ENCODE measurements at regions not wholly inside any gene's neighbourhood (a gene's known extent, or its start where the extent isn't known, plus 50 kb on each side); places are given as distances from the start of the nearest gene placed in this dataset.

DNA sequence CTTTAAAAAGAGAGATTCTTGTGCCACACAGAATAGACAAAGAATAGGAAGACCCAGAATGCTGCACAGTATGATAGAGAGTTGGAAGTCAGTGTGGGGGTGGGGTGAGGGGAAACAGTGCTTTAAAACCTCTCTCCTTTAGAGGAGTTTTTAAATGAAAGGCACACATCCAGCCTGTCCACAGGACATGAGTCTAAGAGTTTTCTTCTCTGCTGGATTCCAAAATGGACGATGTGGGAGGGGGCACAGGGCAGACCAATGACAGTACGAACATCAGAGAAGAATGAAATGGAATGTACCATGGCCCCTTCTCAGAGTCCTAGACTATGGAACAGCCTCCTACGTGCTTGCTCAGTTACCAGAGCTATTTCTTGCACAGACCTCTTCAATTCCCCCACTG, 458.2 kb upstream of the DAB1 start:
- no peak for DNase-seq
- no peak overlapping the region for H3K27ac ChIP-seq

DNA sequence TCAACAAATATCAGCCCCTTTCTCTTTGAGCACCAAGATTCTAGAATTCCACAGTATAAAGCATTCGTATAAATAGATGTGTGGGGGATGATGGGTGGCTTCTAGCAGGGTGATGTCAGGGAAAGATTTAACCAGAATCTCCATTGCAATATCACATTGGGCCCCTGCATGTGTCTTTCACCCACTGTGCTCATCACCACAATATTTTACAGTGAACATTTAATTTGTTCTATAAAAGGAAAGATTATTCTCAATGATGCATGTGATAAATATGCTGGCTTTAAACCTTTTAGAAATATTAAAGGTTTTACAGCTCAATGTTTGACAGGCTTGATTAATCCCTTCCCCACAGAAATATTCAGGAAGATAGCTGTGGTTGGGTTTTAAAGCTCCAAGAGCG, 457.8 kb upstream of the DAB1 start:
- Histone ChIP-seq H3K27ac (no peak overlapping the region), H3K36me3 (no peaks in the 10 kb centered on the region), H3K27me3 (no peaks in the 10 kb centered on the region), H3K9me3 (replicated peaks) (no peaks in the 10 kb centered on the region), H3K4me3 (no peak overlapping the region), H3K4me1 (no peaks in the 10 kb centered on the region)
- DNase-seq = no peak

More for the DNA sequence above, 458.2 kb upstream of the DAB1 start:
- no peaks in the 10 kb centered on the region for H3K4me1 ChIP-seq
- H3K36me3 ChIP-seq = no peaks in the 10 kb centered on the region
- H3K27me3 ChIP-seq = no peaks in the 10 kb centered on the region
- no peak overlapping the region for H3K4me3 ChIP-seq
- H3K9me3 ChIP-seq (replicated peaks) = no peaks in the 10 kb centered on the region

DNA sequence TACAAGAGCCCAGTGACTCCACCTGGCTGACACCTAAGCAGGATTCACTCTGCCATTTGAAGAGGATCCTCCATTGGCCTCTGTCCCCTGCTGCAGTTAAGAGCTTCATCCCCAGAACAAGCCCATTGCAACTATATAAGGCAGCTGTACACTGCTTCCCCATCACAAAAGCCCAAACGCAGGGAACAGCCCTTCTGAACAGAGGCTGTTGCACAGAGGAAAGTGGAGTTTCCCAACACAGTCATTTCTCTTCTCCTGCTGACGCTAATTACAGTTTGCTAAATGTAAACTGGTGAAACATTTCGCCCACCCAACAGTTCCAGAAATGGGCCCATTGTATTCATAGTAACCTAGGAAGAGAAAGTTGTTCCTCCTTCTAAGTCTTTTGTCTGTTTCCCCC, 455.8 kb upstream of the DAB1 start:
- H3K4me1 ChIP-seq = no peaks in the 10 kb centered on the region
- no peak overlapping the region for H3K4me3 ChIP-seq
- H3K27me3 ChIP-seq = no peaks in the 10 kb centered on the region
- no peak for DNase-seq
- no peak overlapping the region for H3K27ac ChIP-seq
- no peaks in the 10 kb centered on the region for H3K9me3 ChIP-seq (replicated peaks)
- no peaks in the 10 kb centered on the region for H3K36me3 ChIP-seq

DNA sequence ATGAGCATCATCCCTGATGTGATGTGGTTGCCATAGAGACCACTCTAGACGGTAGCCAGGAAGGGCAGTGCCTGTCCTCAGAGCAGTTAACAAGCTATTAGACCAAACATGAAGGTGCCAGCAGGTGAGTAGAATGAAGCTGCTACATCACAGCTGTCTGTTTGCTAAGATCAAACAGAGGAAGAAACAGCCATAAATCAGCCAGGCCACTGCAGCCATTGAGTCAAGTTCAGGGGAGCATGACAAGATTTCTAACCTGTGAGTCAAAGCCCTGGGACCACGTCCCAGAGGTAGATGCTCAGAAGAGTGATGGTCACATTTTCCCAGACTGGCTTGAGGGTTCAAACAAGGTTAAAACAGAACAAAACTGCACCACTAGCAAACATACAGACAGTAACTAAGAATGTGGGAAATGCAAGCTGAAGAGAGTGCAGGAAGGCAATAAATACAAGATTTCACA, 450.6 kb upstream of the DAB1 start:
- H3K4me1 ChIP-seq = no peaks in the 10 kb centered on the region
- no peak for DNase-seq
- no peaks in the 10 kb centered on the region for H3K36me3 ChIP-seq
- no peaks in the 10 kb centered on the region for H3K9me3 ChIP-seq (replicated peaks)
- 0 out of 2 replicates have a peak, but pooled peaks cover 3% of the 10 kb centered on the region for H3K27me3 ChIP-seq
- H3K27ac ChIP-seq = no peak overlapping the region
- no peak overlapping the region for H3K4me3 ChIP-seq

DNA sequence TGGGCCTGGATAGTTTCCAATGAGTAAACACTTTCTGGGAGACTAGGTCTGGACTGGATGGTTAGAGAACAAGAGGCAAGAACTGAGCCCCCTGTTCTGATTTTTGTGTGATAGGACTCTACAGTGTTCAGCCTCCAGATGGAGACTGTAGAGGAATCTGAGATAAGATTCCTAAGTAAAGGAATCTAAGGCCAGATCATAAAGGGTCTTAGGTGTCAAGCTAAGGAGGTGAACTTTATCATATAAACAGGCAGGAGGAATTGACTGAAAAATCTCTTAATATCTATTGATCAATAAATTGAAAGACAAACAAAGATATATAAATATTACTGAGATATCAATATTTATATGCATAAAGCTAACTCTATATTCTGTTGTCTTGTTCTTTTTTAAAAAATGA, 449.1 kb upstream of the DAB1 start:
- Histone ChIP-seq H3K27ac (no peak overlapping the region), H3K27me3 (0 out of 2 replicates have a peak, but pooled peaks cover 3% of the 10 kb centered on the region)
- DNase-seq = no peak

DNA sequence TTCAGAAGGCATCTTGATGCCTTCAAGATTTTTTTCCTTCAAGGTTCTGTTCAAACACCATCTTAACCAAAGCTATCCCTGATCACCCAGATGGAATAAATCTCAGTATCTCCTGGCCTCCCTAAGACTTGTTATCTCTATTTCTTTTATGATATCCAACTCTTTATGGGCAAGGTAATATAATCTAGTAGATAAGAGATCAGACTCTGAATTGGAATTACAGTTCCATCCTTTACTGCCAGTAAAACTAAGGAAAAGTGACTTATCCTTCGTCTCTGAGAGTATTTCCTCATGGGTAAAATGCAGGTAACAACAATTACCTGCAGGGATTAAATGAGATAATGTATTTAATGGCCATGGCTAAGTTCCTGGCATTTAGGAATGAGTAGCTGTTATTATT, 445.0 kb upstream of the DAB1 start:
- 0 out of 2 replicates have a peak, but pooled peaks cover 2% of the 10 kb centered on the region for H3K27me3 ChIP-seq
- no peak overlapping the region for H3K4me3 ChIP-seq
- H3K27ac ChIP-seq = no peak overlapping the region
- no peaks in the 10 kb centered on the region for H3K9me3 ChIP-seq (replicated peaks)
- no peak for DNase-seq
- H3K4me1 ChIP-seq = no peaks in the 10 kb centered on the region
- no peaks in the 10 kb centered on the region for H3K36me3 ChIP-seq

More for the DNA sequence above, 449.1 kb upstream of the DAB1 start:
- H3K9me3 ChIP-seq (replicated peaks) = no peaks in the 10 kb centered on the region
- H3K36me3 ChIP-seq = no peaks in the 10 kb centered on the region
- H3K4me3 ChIP-seq = no peak overlapping the region
- H3K4me1 ChIP-seq = no peaks in the 10 kb centered on the region

DNA sequence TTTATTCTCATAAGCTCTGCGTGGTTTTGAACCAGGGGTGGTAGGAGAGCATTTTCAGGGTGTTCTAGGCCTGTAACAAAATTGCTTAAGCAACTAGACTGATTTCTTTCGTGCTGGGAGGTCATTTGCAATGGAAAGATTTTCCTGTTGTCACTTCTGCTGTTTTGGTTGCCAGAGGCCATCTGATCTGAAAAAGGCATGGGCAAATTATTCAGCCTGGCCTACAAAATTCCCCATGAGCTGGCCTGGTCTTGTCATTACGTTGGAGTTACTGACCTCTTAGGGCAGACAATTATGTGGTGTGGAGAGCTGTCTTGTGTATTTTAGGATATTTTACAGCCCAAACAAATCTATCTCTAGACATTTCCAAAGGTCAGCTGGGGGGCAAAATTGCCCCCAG, 444.4 kb upstream of the DAB1 start:
- no peak overlapping the region for H3K4me3 ChIP-seq
- no peak for DNase-seq
- H3K9me3 ChIP-seq (replicated peaks) = no peaks in the 10 kb centered on the region
- no peak overlapping the region for H3K27ac ChIP-seq
- no peaks in the 10 kb centered on the region for H3K4me1 ChIP-seq
- H3K27me3 ChIP-seq = no peaks in the 10 kb centered on the region
- no peaks in the 10 kb centered on the region for H3K36me3 ChIP-seq

DNA sequence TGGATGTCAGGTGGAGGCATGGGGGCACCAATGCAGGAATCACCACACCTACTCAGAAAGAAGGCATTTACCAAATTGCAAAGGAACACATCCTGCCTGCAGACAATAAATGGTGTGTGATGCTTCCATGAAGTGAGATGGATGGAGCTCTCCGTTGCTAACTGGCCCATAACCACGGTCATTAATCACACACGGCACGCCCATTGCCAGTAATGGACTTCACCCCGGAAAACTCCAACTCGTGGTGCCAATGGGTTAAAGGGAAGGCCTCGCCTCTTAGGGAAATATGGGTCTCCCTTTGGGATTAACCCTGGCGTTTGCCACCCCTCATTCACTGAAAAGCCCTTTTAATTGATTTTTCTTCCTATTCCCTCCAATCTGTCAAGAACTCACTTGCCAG, 443.1 kb upstream of the DAB1 start:
- Histone ChIP-seq H3K4me3 (no peak overlapping the region), H3K27ac (no peak overlapping the region), H3K36me3 (no peaks in the 10 kb centered on the region), H3K4me1 (no peaks in the 10 kb centered on the region), H3K9me3 (replicated peaks) (no peaks in the 10 kb centered on the region), H3K27me3 (no peaks in the 10 kb centered on the region)
- DNase-seq = no peak

DNA sequence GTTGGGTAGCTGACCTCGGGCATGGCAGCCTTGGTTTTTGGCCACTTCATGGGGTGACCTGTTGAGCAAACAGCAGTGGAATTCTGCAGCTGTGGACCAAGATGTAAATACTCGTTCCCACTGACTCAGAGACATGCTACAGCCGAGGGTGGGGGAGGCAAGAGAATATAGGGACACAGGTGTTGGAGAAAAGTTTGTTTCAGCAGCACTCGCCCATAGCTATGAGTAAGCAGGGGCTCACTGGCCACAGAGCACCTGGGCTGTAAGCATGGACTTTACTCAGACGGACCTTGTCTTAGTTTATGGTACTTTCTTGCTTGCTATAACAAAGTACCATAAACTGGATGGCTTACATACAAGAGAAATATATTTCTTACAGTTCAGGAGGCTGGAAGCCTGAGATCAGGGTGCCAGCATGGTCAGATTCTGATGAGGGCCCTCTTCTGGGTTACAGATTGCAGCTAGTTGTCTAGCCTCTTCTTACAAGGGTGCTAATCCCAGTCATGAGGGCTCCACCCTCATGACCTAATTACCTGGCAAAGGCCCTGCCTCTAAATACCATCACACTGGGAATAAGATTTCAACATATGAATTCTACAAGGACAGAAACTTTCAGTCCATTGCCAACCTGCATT, 437.2 kb upstream of the DAB1 start:
- Histone ChIP-seq H3K4me3 (no peak overlapping the region), H3K9me3 (replicated peaks) (no peaks in the 10 kb centered on the region), H3K27ac (no peak overlapping the region), H3K4me1 (no peaks in the 10 kb centered on the region), H3K27me3 (no peaks in the 10 kb centered on the region), H3K36me3 (no peaks in the 10 kb centered on the region)
- DNase-seq = no peak

DNA sequence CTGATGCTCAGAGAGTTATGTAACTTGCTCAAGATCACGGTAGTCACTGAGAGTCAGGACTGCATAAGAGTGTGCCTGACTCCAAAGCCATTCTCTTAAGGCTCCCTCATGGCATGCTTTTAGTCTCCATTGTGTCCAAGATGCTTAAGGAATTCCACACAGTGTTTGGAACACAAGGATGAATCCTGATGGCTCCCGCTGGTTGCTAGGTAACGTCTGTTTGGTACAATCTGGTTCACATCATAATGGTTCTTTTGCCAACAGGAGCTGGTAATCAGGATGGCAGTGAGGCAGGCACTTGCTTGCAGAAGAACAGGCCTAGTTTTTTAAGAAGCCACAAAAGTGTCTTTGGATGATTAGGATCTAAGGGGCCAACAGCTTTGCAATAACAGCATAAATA, 436.5 kb upstream of the DAB1 start:
- H3K36me3 ChIP-seq = no peaks in the 10 kb centered on the region
- H3K4me3 ChIP-seq = no peak overlapping the region
- DNase-seq = no peak
- no peaks in the 10 kb centered on the region for H3K27me3 ChIP-seq
- H3K4me1 ChIP-seq = no peaks in the 10 kb centered on the region
- no peak overlapping the region for H3K27ac ChIP-seq
- no peaks in the 10 kb centered on the region for H3K9me3 ChIP-seq (replicated peaks)

DNA sequence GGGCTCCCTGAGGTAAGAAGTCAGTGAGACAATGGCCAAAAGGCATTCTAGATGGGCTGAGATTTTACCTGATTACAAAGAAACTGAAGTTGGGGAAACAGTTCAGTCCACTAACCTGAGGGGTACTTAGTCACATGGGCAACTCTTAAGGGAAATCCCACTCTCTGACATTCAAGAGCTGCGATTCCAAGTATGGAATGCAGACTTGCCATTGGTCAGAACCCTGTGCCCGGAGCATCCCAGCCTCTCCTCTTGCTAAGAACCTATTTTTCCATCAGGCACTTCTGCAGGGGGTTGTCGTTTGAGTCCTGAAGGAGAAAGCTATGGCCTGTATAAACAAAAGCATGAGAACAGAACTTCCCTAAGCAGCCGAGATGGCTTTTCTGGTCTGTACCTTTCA, 434.9 kb upstream of the DAB1 start:
- Histone ChIP-seq H3K27me3 (no peaks in the 10 kb centered on the region), H3K4me1 (no peaks in the 10 kb centered on the region), H3K36me3 (no peaks in the 10 kb centered on the region), H3K27ac (no peak overlapping the region), H3K4me3 (no peak overlapping the region), H3K9me3 (replicated peaks) (no peaks in the 10 kb centered on the region)
- no peak for DNase-seq

DNA sequence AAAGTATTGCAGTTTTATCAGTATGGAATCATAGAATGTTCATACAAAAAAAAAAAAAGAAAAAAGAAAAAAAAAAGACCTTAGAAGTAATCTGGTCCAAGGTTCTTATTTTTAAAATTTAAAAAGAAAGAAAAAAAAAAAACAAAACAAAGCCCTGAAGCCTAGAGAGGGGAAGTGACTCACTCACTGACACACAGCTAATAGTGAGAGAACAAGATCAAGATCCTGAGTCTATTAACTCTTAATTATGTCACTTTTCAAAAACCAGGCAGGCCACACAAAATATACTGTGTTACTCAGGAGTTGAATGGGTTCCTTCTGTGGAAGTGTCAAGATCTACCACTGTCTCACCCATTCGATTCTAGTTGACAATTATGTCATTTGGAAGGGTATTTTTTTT, 433.9 kb upstream of the DAB1 start:
- no peaks in the 10 kb centered on the region for H3K9me3 ChIP-seq (replicated peaks)
- no peaks in the 10 kb centered on the region for H3K4me1 ChIP-seq
- no peak overlapping the region for H3K4me3 ChIP-seq
- H3K36me3 ChIP-seq = no peaks in the 10 kb centered on the region
- DNase-seq = no peak
- H3K27ac ChIP-seq = no peak overlapping the region
- H3K27me3 ChIP-seq = no peaks in the 10 kb centered on the region

DNA sequence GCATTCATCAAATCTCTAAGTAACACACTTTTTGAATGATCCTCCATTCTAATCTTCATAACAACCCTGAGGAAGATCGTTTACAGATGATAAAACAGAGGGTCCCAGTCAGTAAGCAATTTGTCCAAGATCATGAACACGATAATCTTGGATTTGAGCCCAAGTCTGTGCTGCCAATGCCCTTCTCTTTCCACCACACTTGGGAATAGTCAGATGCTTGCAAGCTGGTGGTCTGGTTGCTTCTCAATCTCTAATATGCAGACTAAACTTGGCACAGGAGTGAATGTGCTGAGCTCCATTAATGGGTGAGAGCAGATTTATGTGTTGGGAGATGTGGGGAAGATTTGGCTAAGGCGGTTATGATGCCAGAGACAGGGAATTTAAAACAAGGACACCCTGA, 430.6 kb upstream of the DAB1 start:
- no peak for DNase-seq
- H3K27ac ChIP-seq = no peak overlapping the region
- H3K4me3 ChIP-seq = no peak overlapping the region
- no peaks in the 10 kb centered on the region for H3K27me3 ChIP-seq
- H3K4me1 ChIP-seq = no peaks in the 10 kb centered on the region
- H3K36me3 ChIP-seq = no peaks in the 10 kb centered on the region
- no peaks in the 10 kb centered on the region for H3K9me3 ChIP-seq (replicated peaks)

DNA sequence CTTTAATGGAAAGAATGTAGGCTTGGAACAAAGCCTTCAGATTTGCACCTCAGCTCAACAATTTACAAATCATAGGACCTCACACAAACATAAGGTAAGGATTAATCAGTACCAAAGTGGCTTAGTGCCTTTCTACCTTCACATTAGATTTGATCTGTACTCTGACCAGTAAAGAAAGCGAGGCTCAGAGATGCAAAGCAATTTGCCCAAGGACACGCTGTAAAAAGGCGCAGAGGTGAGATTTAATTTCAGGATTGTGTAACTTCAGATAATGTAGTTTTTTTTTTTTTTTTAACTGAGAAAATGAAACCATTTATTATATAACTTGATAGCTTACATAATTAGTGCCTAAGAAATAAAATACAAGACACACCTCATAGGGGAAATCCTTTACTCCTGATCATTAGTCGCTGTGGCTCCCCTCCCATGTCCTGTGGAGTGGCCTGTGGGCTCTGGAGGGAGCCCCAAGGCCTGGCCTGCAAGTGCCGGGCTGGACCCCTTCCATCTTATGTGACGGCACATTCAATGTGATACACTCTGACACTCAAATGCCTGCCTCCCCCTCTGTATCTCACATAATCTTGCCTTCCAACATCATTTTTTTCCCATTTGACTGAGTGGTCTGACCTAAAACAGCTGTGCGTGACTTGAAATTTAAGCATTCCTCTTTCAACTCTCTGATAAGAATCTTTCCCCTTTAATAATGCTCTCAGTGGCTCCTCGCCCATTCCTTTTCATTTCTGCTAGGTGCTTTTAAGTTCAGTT, 426.5 kb upstream of the DAB1 start:
- no peaks in the 10 kb centered on the region for H3K27me3 ChIP-seq
- DNase-seq = peak in 1 of 2 experiments; percentile 6
- no peak overlapping the region for H3K4me3 ChIP-seq
- no peak overlapping the region for H3K27ac ChIP-seq
- H3K36me3 ChIP-seq = no peaks in the 10 kb centered on the region
- no peaks in the 10 kb centered on the region for H3K4me1 ChIP-seq
- no peaks in the 10 kb centered on the region for H3K9me3 ChIP-seq (replicated peaks)

DNA sequence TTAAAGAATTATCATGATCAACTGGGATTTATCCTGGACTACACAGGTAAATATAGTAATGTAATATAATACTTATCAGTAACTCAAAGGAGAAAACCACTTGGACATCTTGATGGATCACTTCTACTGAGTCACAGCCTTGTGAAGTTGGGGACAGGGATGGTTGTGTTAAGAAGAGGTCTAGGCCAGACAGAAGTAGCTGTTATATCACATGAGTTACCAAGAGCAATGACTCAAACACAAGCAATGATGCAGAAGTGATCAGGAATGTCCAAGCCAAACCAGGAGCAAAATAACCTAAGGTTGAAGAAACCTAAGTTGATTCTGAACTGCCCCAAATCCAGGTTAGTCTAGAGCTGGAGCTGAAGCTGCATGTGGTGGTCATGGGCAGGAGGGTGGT, 424.5 kb upstream of the DAB1 start:
- no peaks in the 10 kb centered on the region for H3K4me1 ChIP-seq
- H3K9me3 ChIP-seq (replicated peaks) = no peaks in the 10 kb centered on the region
- no peaks in the 10 kb centered on the region for H3K27me3 ChIP-seq
- no peaks in the 10 kb centered on the region for H3K36me3 ChIP-seq
- H3K27ac ChIP-seq = no peak overlapping the region
- DNase-seq = no peak
- H3K4me3 ChIP-seq = no peak overlapping the region

DNA sequence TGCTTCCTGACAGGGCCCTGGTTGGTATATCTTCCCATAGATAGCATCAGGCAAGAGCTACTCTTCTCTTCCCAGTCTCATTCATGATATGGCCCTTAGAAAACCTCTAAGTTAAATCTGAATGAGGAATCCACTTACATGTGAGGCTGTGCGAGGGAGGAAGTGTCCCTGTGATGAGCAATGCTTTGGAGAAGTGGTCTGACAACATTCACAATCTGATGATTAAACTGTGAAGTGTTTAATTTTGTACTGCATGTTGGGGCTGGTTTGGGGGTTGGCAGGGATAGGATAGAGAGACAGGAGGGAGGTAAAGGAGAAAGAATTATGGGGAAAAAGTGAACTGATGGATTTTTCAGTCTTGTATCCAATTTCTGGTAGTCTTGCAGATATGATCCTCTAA, 421.2 kb upstream of the DAB1 start:
- no peak overlapping the region for H3K27ac ChIP-seq
- no peak overlapping the region for H3K4me3 ChIP-seq
- no peak for DNase-seq
- H3K27me3 ChIP-seq = no peaks in the 10 kb centered on the region
- H3K4me1 ChIP-seq = no peaks in the 10 kb centered on the region
- H3K36me3 ChIP-seq = no peaks in the 10 kb centered on the region
- H3K9me3 ChIP-seq (replicated peaks) = no peaks in the 10 kb centered on the region

Measured in SJCRH30 (cell line).